HEK293T (cell line): ENCODE measurements at regions not wholly inside any gene's neighbourhood (a gene's known extent, or its start where the extent isn't known, plus 50 kb on each side); places are given as distances from the start of the nearest gene placed in this dataset.

ENCODE experiments used
- ARNT ChIP-seq: fragments of 450-650 bp; IDR thresholded peaks from 2 replicates; pipeline ENCODE4 v1.6.1; 2017; ENCODE audit warnings: mild to moderate bottlenecking
- BHLHE40 ChIP-seq: fragments of 450-650 bp; IDR thresholded peaks from 2 replicates; pipeline ENCODE4 v1.6.1; 2016; ENCODE audit warnings: mild to moderate bottlenecking, moderate library complexity, borderline replicate concordance
- CTBP1 ChIP-seq: fragments of 450-650 bp; IDR thresholded peaks from 2 replicates; pipeline ENCODE4 v1.6.1; 2016; ENCODE audit warnings: borderline replicate concordance
- ELF4 ChIP-seq: fragments of 450-650 bp; IDR thresholded peaks from 2 replicates; pipeline ENCODE4 v1.6.1; 2017; ENCODE audit warnings: antibody characterized with exemption
- FOXK2 ChIP-seq: fragments of 450-650 bp; IDR thresholded peaks from 2 replicates; pipeline ENCODE4 v1.6.1; 2016; ENCODE audit warnings: mild to moderate bottlenecking
- FOXM1 ChIP-seq: fragments of 450-650 bp; IDR thresholded peaks from 2 replicates; pipeline ENCODE4 v1.6.1; 2017; ENCODE audit warnings: mild to moderate bottlenecking, borderline replicate concordance
- L3MBTL2 ChIP-seq: fragments of 450-650 bp; conservative IDR thresholded peaks from 2 replicates; pipeline ENCODE4 v1.6.1; 2016; ENCODE audit warnings: mild to moderate bottlenecking
- NFRKB ChIP-seq: fragments of 450-650 bp; IDR thresholded peaks from 2 replicates; pipeline ENCODE4 v1.6.1; 2016; ENCODE audit warnings: mild to moderate bottlenecking, moderate library complexity
- SP1 ChIP-seq: fragments of 450-650 bp; IDR thresholded peaks from 2 replicates; pipeline ENCODE4 v1.6.1; 2017
- SUZ12 ChIP-seq: fragments of 450-650 bp; IDR thresholded peaks from 2 replicates; pipeline ENCODE4 v1.6.1; 2016; ENCODE audit warnings: mild to moderate bottlenecking
- TARDBP ChIP-seq: fragments of 450-650 bp; IDR thresholded peaks from 2 replicates; pipeline ENCODE4 v1.6.1; 2016
- ZNF384 ChIP-seq: fragments of 450-650 bp; IDR thresholded peaks from 2 replicates; pipeline ENCODE4 v1.6.1; 2016
- TF ChIP-seq, protein P1 (sequence below): fragments of 450-650 bp; IDR thresholded peaks from 2 replicates; pipeline ENCODE4 v1.6.1; 2016

DNA sequence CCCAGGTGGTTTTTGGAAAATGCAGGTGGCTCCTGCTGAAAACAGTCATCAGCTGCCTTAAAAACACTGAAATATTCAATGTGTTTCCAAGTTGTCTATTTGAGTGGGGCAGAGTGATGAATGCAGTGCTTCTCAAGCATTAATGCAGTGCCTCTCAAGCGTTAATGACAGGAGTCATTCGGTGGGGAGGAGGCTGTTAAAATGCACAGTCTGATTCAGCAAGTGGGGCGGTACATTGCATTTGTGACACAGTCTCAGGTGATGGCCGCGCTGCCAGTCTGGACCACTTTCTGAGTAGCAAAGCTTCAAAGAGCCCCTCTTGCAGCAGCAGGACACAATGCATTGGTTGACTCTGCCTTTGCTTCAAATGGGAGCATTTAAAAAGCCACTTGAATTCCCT, 231.4 kb upstream of the RGPD4 start:
- TF ChIP-seq TARDBP (no peak), FOXK2 (no peak), SUZ12 (no peak), ARNT (no peak), FOXM1 (no peak), SP1 (no peak), BHLHE40 (no peak), NFRKB (no peak), ZNF384 (no peak), CTBP1 (no peak), ELF4 (no peak), L3MBTL2 (no peak)
- TF ChIP-seq, protein P1, sequence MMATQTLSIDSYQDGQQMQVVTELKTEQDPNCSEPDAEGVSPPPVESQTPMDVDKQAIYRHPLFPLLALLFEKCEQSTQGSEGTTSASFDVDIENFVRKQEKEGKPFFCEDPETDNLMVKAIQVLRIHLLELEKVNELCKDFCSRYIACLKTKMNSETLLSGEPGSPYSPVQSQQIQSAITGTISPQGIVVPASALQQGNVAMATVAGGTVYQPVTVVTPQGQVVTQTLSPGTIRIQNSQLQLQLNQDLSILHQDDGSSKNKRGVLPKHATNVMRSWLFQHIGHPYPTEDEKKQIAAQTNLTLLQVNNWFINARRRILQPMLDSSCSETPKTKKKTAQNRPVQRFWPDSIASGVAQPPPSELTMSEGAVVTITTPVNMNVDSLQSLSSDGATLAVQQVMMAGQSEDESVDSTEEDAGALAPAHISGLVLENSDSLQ = no peak
